ENCODE measurements at regions not wholly inside any gene's neighbourhood (a gene's known extent, or its start where the extent isn't known, plus 50 kb on each side); places are given as distances from the start of the nearest gene placed in this dataset.

- H3K4me1 Mint-ChIP-seq: peaks cover 53% of the 10 kb centered on the region
Observed at GRCh38 chr11:10627291-10627690, 58.8 kb upstream of the LYVE1 start.

GRCh38 chr11:10625982-10626311 is 57.5 kb upstream of the LYVE1 start:
- no peak for ATAC-seq (ENCODE audit: low read depth)
- Mint-ChIP-seq H3K36me3 (peaks cover 7% of the 10 kb centered on the region), H3K4me1 (peaks cover 57% of the 10 kb centered on the region), H3K4me3 (no peak overlapping the region), H3K9me3 (peaks cover 1% of the 10 kb centered on the region), H3K27ac (peak overlapping the region; percentile 93), H3K27me3 (no peaks in the 10 kb centered on the region)
- DNase-seq (ENCODE audit: low spot score in 2 of 2): no peak

More at GRCh38 chr11:10627291-10627690, 58.8 kb upstream of the LYVE1 start:
- Mint-ChIP-seq H3K27me3 (no peaks in the 10 kb centered on the region), H3K4me3 (no peak overlapping the region), H3K27ac (no peak overlapping the region), H3K9me3 (no peaks in the 10 kb centered on the region), H3K36me3 (peaks cover 5% of the 10 kb centered on the region)
- ATAC-seq (ENCODE audit: low read depth) (no peak), DNase-seq (ENCODE audit: low spot score in 2 of 2) (no peak)

GRCh38 chr11:10625281-10625981 is 57.0 kb upstream of the LYVE1 start:
- peaks cover 1% of the 10 kb centered on the region for H3K9me3 Mint-ChIP-seq
- H3K36me3 Mint-ChIP-seq: peaks cover 6% of the 10 kb centered on the region
- H3K4me1 Mint-ChIP-seq: peaks cover 58% of the 10 kb centered on the region
- no peak for DNase-seq (ENCODE audit: low spot score in 2 of 2)
- ATAC-seq (ENCODE audit: low read depth): no peak
- H3K27me3 Mint-ChIP-seq: no peaks in the 10 kb centered on the region
- peak overlapping the region; percentile 93 for H3K27ac Mint-ChIP-seq
- no peak overlapping the region for H3K4me3 Mint-ChIP-seq

GRCh38 chr11:10623797-10624761 is 55.6 kb upstream of the LYVE1 start:
- no peaks in the 10 kb centered on the region for H3K27me3 Mint-ChIP-seq
- no peak overlapping the region for H3K4me3 Mint-ChIP-seq
- DNase-seq (ENCODE audit: low spot score in 2 of 2): no peak
- H3K4me1 Mint-ChIP-seq: peaks cover 52% of the 10 kb centered on the region
- H3K9me3 Mint-ChIP-seq: peaks cover 1% of the 10 kb centered on the region
- ATAC-seq (ENCODE audit: low read depth): no peak
- H3K27ac Mint-ChIP-seq: peak overlapping the region; percentile 93
- H3K36me3 Mint-ChIP-seq: peaks cover 1% of the 10 kb centered on the region

- peaks cover 5% of the 10 kb centered on the region for H3K36me3 Mint-ChIP-seq
- H3K4me3 Mint-ChIP-seq: peak overlapping the region; percentile 58
- no peaks in the 10 kb centered on the region for H3K27me3 Mint-ChIP-seq
- ATAC-seq (ENCODE audit: low read depth) (peak; percentile 97), DNase-seq (ENCODE audit: low spot score in 2 of 2) (peak; percentile 39 to 57)
- peaks cover 5% of the 10 kb centered on the region for H3K9me3 Mint-ChIP-seq
- H3K27ac Mint-ChIP-seq: peak overlapping the region; percentile 93
- H3K4me1 Mint-ChIP-seq: peaks cover 52% of the 10 kb centered on the region
Observed at GRCh38 chr11:10622957-10623791, 54.7 kb upstream of the LYVE1 start.

- H3K4me1 Mint-ChIP-seq: peaks cover 57% of the 10 kb centered on the region
- no peak overlapping the region for H3K4me3 Mint-ChIP-seq
- no peak overlapping the region for H3K27ac Mint-ChIP-seq
Observed at GRCh38 chr11:10622108-10622507, 53.6 kb upstream of the LYVE1 start.

GRCh38 chr11:10619131-10619680 is 50.7 kb upstream of the LYVE1 start:
- H3K4me1 Mint-ChIP-seq: peaks cover 50% of the 10 kb centered on the region
- peaks cover 5% of the 10 kb centered on the region for H3K9me3 Mint-ChIP-seq
- ATAC-seq (ENCODE audit: low read depth): no peak
- no peak overlapping the region for H3K4me3 Mint-ChIP-seq
- H3K27ac Mint-ChIP-seq: no peak overlapping the region
- H3K27me3 Mint-ChIP-seq: no peaks in the 10 kb centered on the region
- DNase-seq (ENCODE audit: low spot score in 2 of 2): no peak
- peaks cover 6% of the 10 kb centered on the region for H3K36me3 Mint-ChIP-seq

More at GRCh38 chr11:10622108-10622507, 53.6 kb upstream of the LYVE1 start:
- Mint-ChIP-seq H3K27me3 (no peaks in the 10 kb centered on the region), H3K36me3 (peaks cover 6% of the 10 kb centered on the region), H3K9me3 (peaks cover 5% of the 10 kb centered on the region)
- DNase-seq (ENCODE audit: low spot score in 2 of 2) (no peak), ATAC-seq (ENCODE audit: low read depth) (no peak)

GRCh38 chr11:10618490-10618889 is 50.0 kb upstream of the LYVE1 start:
- H3K9me3 Mint-ChIP-seq: peaks cover 10% of the 10 kb centered on the region
- H3K4me3 Mint-ChIP-seq: no peak overlapping the region
- H3K4me1 Mint-ChIP-seq: peaks cover 50% of the 10 kb centered on the region
- no peaks in the 10 kb centered on the region for H3K27me3 Mint-ChIP-seq
- DNase-seq (ENCODE audit: low spot score in 2 of 2) (no peak), ATAC-seq (ENCODE audit: low read depth) (no peak)
- peaks cover 9% of the 10 kb centered on the region for H3K36me3 Mint-ChIP-seq
- no peak overlapping the region for H3K27ac Mint-ChIP-seq

All from memory B cell (primary cell).